ENCODE measurements at regions not wholly inside any gene's neighbourhood (a gene's known extent, or its start where the extent isn't known, plus 50 kb on each side); places are given as distances from the start of the nearest gene placed in this dataset.

GRCh38 chr3:24594161-24594560 is 99.5 kb upstream of the THRB start:
- TF ChIP-seq POLR2A (IDR thresholded peaks at IDR 0.05) (no peak), CTCF (IDR thresholded peaks at IDR 0.05) (no peak)
